ENCODE measurements at regions not wholly inside any gene's neighbourhood (a gene's known extent, or its start where the extent isn't known, plus 50 kb on each side); places are given as distances from the start of the nearest gene placed in this dataset.
A peak's percentile ranks its signal among the peaks of the same experiment; 100 is the strongest.

- Histone ChIP-seq H3K27me3 (ENCODE audit: control insufficient read depth, insufficient read depth) (no peaks in the 10 kb centered on the region), H3K9me3 (ENCODE audit: control insufficient read depth, low read length) (no peaks in the 10 kb centered on the region), H3K4me1 (ENCODE audit: control insufficient read depth, insufficient read depth, low read length) (no peaks in the 10 kb centered on the region), H3K27ac (ENCODE audit: low read length) (no peak overlapping the region), H3K4me3 (ENCODE audit: low read length) (no peak overlapping the region)
- DNase-seq (no peak), ATAC-seq (no peak)
- intact Hi-C loops (cut with DNase I): no loop called here
- 31% methylated on average over 4 of the region's 4 CpGs for WGBS
These were observed 116.6 kb upstream of the PALS2 start for GRCh38 chr7:24456526-24457218.

GRCh38 chr7:24457219-24457558 is 116.1 kb upstream of the PALS2 start:
- no peaks in the 10 kb centered on the region for H3K4me1 ChIP-seq (ENCODE audit: control insufficient read depth, insufficient read depth, low read length)
- intact Hi-C loops (cut with DNase I): no loop called here
- H3K27me3 ChIP-seq (ENCODE audit: control insufficient read depth, insufficient read depth): no peaks in the 10 kb centered on the region
- WGBS: 40% methylated on average over 2 of the region's 2 CpGs
- no peaks in the 10 kb centered on the region for H3K9me3 ChIP-seq (ENCODE audit: control insufficient read depth, low read length)
- H3K4me3 ChIP-seq (ENCODE audit: low read length): no peak overlapping the region
- ATAC-seq (no peak), DNase-seq (no peak)
- no peak overlapping the region for H3K27ac ChIP-seq (ENCODE audit: low read length)

DNA sequence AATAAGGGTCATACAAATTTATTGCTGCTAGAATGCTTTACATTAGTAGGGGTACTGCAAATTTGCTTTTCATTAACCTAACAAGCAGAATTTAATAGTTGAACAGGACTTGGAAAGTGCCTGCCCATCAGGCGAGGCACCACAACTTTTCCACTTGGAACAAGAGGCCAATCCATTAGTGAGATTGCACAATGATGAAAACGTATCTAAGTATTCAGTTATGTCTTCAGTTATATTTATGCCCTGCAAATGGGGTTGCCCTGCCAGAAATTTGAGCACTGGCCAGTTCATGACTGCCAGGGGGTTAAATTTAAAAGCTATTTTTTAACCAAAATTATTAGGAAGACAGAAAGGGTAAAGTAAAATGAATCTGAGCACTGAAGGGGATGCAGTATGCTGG is 111.1 kb upstream of the PALS2 start:
- DNase-seq: no peak
- intact Hi-C loops (cut with DNase I): no loop called here
- Histone ChIP-seq H3K4me1 (ENCODE audit: control insufficient read depth, insufficient read depth, low read length) (no peaks in the 10 kb centered on the region), H3K4me3 (ENCODE audit: low read length) (no peak overlapping the region), H3K27me3 (ENCODE audit: control insufficient read depth, insufficient read depth) (no peaks in the 10 kb centered on the region), H3K27ac (ENCODE audit: low read length) (no peak overlapping the region), H3K9me3 (ENCODE audit: control insufficient read depth, low read length) (no peaks in the 10 kb centered on the region)
- no peak for ATAC-seq
- 43% methylated on average over 2 of the region's 2 CpGs for WGBS

DNA sequence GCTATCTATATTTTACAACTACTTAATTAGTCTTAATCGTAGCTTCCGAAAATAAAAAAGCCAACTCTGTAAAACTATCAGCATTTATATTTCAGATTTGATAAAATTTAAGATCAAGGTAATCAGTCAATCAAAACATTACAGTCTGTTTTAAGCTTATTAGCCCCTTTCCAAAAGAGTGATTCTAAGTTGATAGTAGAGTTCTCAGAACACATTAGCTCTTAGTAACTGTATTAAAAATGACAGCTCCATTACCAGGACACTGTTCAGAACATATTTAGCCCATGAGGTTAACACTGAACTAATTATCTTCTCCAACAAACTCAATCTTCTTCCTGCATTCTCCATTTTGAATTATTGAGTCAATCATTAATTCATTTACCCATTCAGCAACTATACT is 110.3 kb upstream of the PALS2 start:
- Histone ChIP-seq H3K4me1 (ENCODE audit: control insufficient read depth, insufficient read depth, low read length) (no peaks in the 10 kb centered on the region), H3K27me3 (ENCODE audit: control insufficient read depth, insufficient read depth) (no peaks in the 10 kb centered on the region), H3K9me3 (ENCODE audit: control insufficient read depth, low read length) (no peaks in the 10 kb centered on the region), H3K4me3 (ENCODE audit: low read length) (no peak overlapping the region), H3K27ac (ENCODE audit: low read length) (no peak overlapping the region)
- DNase-seq (no peak), ATAC-seq (no peak)
- intact Hi-C loops (cut with DNase I): no loop called here
- 73% methylated on average over 2 of the region's 2 CpGs for WGBS

- no peak for ATAC-seq
- intact Hi-C loops (cut with DNase I): no loop called here
These were observed 109.8 kb upstream of the PALS2 start for GRCh38 chr7:24463474-24463873.

GRCh38 chr7:24464861-24465260 is 108.4 kb upstream of the PALS2 start:
- intact Hi-C loops (cut with DNase I): no loop called here
- no peaks in the 10 kb centered on the region for H3K9me3 ChIP-seq (ENCODE audit: control insufficient read depth, low read length)

More at GRCh38 chr7:24463474-24463873, 109.8 kb upstream of the PALS2 start:
- Histone ChIP-seq H3K4me1 (ENCODE audit: control insufficient read depth, insufficient read depth, low read length) (no peaks in the 10 kb centered on the region), H3K9me3 (ENCODE audit: control insufficient read depth, low read length) (no peaks in the 10 kb centered on the region), H3K27me3 (ENCODE audit: control insufficient read depth, insufficient read depth) (no peaks in the 10 kb centered on the region), H3K27ac (ENCODE audit: low read length) (no peak overlapping the region), H3K4me3 (ENCODE audit: low read length) (no peak overlapping the region)
- WGBS: 85% methylated on average over 1 of the region's 1 CpG
- no peak for DNase-seq

GRCh38 chr7:24466168-24466768 is 107.0 kb upstream of the PALS2 start:
- no peak overlapping the region for H3K4me3 ChIP-seq (ENCODE audit: low read length)
- ATAC-seq (no peak), DNase-seq (no peak)
- H3K27ac ChIP-seq (ENCODE audit: low read length): no peak overlapping the region
- no peaks in the 10 kb centered on the region for H3K9me3 ChIP-seq (ENCODE audit: control insufficient read depth, low read length)
- no peaks in the 10 kb centered on the region for H3K27me3 ChIP-seq (ENCODE audit: control insufficient read depth, insufficient read depth)
- 63% methylated on average over 3 of the region's 3 CpGs for WGBS
- intact Hi-C loops (cut with DNase I): no loop called here
- no peaks in the 10 kb centered on the region for H3K4me1 ChIP-seq (ENCODE audit: control insufficient read depth, insufficient read depth, low read length)

More at GRCh38 chr7:24464861-24465260, 108.4 kb upstream of the PALS2 start:
- WGBS: 51% methylated on average over 3 of the region's 3 CpGs
- no peaks in the 10 kb centered on the region for H3K4me1 ChIP-seq (ENCODE audit: control insufficient read depth, insufficient read depth, low read length)
- DNase-seq (no peak), ATAC-seq (no peak)
- no peaks in the 10 kb centered on the region for H3K27me3 ChIP-seq (ENCODE audit: control insufficient read depth, insufficient read depth)
- no peak overlapping the region for H3K27ac ChIP-seq (ENCODE audit: low read length)
- no peak overlapping the region for H3K4me3 ChIP-seq (ENCODE audit: low read length)

DNA sequence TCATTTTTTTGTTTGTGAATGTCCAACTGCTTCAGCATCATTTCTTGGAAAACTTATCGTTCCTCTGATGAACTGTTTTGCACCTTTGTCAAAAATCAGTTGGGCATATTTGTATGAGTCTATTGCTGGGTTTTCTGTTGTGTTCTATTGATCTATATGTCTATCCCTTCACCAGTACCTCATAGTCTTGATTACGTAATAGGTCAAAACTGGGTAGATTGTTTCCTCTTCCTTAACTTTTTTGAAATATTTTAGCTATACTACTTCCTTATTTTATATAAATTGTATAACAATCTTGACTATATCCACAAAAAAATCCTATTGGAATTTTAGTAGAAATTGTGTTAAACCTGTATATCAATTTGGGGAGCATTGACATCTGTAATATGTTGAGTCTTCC is 104.1 kb upstream of the PALS2 start:
- H3K4me1 ChIP-seq (ENCODE audit: control insufficient read depth, insufficient read depth, low read length): no peaks in the 10 kb centered on the region
- 88% methylated on average over 2 of the region's 2 CpGs for WGBS
- no peak overlapping the region for H3K27ac ChIP-seq (ENCODE audit: low read length)
- DNase-seq (no peak), ATAC-seq (no peak)
- no peaks in the 10 kb centered on the region for H3K9me3 ChIP-seq (ENCODE audit: control insufficient read depth, low read length)
- no peaks in the 10 kb centered on the region for H3K27me3 ChIP-seq (ENCODE audit: control insufficient read depth, insufficient read depth)
- no peak overlapping the region for H3K4me3 ChIP-seq (ENCODE audit: low read length)
- intact Hi-C loops (cut with DNase I): no loop called here

GRCh38 chr7:24472093-24472492 is 101.2 kb upstream of the PALS2 start:
- WGBS: 95% methylated on average over 1 of the region's 1 CpG

DNA sequence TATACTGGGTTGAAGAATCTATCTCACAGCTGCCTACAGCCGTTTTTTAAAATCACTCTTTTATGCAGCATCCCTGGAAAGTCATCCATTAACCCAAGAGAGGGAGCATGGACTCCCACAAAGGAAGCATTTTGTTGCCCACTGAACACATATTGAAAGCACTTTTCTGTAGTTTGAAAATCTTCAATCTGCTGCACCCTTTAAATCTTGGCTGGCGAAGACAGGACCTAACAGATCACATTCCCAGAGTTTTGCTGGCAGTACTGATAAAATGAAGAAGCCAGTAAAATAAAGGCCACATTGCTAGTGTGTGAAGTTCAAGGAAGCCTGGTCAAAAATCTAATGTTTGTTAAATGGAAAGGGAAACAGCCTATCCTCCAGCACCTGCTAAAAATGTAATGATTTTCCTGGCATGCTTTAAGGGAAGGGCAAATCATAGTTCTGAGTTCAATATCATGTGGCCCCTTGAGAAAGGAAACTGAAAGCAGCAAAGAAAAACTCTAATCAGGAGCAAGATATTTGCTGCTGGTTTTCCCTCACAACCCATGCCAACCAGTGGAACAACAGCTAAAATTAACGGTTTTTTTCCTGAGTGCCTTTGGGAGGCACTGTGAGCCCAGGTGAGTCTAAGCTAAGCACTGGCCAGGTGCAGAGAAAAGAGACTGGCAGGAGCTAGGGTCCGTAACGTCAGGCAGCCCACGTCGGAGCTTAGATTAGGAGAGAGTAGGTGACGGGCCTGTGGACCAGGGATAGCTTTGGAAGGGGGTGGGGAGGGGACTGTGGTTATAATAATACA is 97.9 kb upstream of the PALS2 start:
- no peak overlapping the region for H3K4me3 ChIP-seq (ENCODE audit: low read length)
- DNase-seq (no peak), ATAC-seq (no peak)
- H3K4me1 ChIP-seq (ENCODE audit: control insufficient read depth, insufficient read depth, low read length): no peaks in the 10 kb centered on the region
- 56% methylated on average over 8 of the region's 8 CpGs for WGBS
- H3K27ac ChIP-seq (ENCODE audit: low read length): no peak overlapping the region
- H3K9me3 ChIP-seq (ENCODE audit: control insufficient read depth, low read length): no peaks in the 10 kb centered on the region
- intact Hi-C loops (cut with DNase I): no loop called here
- no peaks in the 10 kb centered on the region for H3K27me3 ChIP-seq (ENCODE audit: control insufficient read depth, insufficient read depth)

More at GRCh38 chr7:24472093-24472492, 101.2 kb upstream of the PALS2 start:
- H3K9me3 ChIP-seq (ENCODE audit: control insufficient read depth, low read length): no peaks in the 10 kb centered on the region
- H3K4me1 ChIP-seq (ENCODE audit: control insufficient read depth, insufficient read depth, low read length): no peaks in the 10 kb centered on the region
- DNase-seq (no peak), ATAC-seq (no peak)
- no peak overlapping the region for H3K4me3 ChIP-seq (ENCODE audit: low read length)
- no peaks in the 10 kb centered on the region for H3K27me3 ChIP-seq (ENCODE audit: control insufficient read depth, insufficient read depth)
- intact Hi-C loops (cut with DNase I): no loop called here
- H3K27ac ChIP-seq (ENCODE audit: low read length): no peak overlapping the region

DNA sequence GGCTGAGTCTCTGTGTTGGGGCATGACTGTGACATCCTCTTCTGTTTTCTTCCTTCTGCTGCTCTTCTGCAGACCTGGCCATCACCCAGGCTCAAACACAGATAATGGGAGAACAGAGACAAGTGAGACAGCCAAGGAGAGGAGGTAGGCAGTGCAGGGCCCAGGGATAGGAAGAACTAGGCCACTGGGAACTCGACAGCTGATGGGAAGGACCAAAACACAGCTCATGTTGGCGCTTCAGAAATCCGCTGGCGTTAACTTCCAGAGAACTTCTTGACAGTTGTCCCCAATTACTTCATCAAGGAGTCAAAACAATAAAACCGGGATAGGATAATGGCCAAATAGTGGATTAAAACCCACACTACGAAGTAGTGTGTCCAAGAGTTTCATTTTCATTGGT is 97.0 kb upstream of the PALS2 start:
- H3K27ac ChIP-seq (ENCODE audit: low read length): no peak overlapping the region
- DNase-seq (peak in 2 of 3 donors; percentile 63 to 69), ATAC-seq (peak; percentile 7 to 54)
- H3K27me3 ChIP-seq (ENCODE audit: control insufficient read depth, insufficient read depth): no peaks in the 10 kb centered on the region
- 63% methylated on average over 6 of the region's 6 CpGs for WGBS
- no peaks in the 10 kb centered on the region for H3K9me3 ChIP-seq (ENCODE audit: control insufficient read depth, low read length)
- H3K4me3 ChIP-seq (ENCODE audit: low read length): no peak overlapping the region
- intact Hi-C loops (cut with DNase I): no loop called here
- H3K4me1 ChIP-seq (ENCODE audit: control insufficient read depth, insufficient read depth, low read length): no peaks in the 10 kb centered on the region
